GM21737 (cell line): ENCODE measurements at regions not wholly inside any gene's neighbourhood (a gene's known extent, or its start where the extent isn't known, plus 50 kb on each side); places are given as distances from the start of the nearest gene placed in this dataset.
"Not testable (repeated sequence)": the region's sequence is repeated elsewhere in the genome, so short reads cannot be mapped to it uniquely, and the experiment has no call there.

Experiments
- ATAC-seq: cut with Tn5 transposase; IDR thresholded peaks from one replicate; pipeline ENCODE4 v1.9.1; 2021; ENCODE audit warnings: mild to moderate bottlenecking, moderate library complexity; ENCODE audit not compliant: unreplicated experiment

GRCh38 chr7:142637240-142637639, 112.0 kb upstream of the PRSS1 start:
- no peak for ATAC-seq

DNA sequence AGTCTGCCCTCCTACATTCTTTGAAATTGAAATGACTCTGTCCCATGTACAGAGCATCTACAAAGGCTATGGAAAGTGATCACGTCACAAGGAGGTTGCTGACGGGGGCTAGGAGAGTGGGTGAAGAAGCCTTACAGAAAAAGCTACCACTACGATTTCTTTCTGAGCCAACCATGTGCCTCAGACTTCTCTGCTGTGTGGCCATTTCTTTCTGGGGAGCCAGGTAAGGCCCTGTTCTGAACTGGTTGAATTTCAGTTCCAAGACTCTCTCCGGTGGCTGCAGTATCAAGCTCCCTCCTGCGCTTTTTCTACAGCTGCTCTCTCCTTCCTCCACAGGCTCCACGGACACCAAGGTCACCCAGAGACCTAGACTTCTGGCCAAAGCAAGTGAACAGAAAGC, 112.5 kb upstream of the PRSS1 start:
- ATAC-seq: no peak

DNA sequence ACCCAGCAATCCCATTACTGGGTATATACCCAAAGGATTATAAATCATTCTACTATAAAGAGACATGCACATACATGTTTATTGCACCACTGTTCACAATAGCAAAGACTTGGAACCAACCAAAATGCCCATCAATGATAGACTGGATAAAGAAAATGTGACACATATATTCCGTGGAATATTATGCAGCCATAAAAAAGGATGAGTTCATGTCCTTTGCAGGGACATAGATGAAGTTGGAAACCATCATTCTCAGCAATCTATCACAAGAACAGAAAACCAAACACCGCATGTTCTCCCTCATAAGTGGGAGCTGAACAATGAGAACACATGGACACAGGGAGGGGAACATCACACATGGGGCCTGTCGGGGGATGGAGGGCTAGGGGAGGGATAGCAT, 113.2 kb upstream of the PRSS1 start:
- ATAC-seq: not testable (repeated sequence)

GRCh38 chr7:142632271-142633134, 116.8 kb upstream of the PRSS1 start:
- peak; percentile 95 for ATAC-seq

- ATAC-seq: no peak
These were observed 119.5 kb upstream of the PRSS1 start for GRCh38 chr7:142629588-142630260.

GRCh38 chr7:142628945-142629344, 120.3 kb upstream of the PRSS1 start:
- no peak for ATAC-seq

DNA sequence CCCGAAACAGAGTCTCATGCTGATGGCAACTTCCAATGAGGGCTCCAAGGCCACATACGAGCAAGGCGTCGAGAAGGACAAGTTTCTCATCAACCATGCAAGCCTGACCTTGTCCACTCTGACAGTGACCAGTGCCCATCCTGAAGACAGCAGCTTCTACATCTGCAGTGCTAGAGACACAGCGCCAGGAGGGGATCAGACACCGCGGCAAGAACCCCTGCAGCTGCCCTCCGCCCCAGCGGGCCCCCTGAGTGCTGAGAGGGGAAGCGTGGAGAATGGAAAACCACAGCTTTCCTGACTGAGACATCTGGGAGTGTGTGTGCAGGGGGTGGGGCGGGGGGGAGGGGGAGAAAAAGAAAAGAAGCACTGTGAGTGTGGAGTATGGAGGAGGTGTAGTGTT, 122.0 kb upstream of the PRSS1 start:
- ATAC-seq: not testable (repeated sequence)

DNA sequence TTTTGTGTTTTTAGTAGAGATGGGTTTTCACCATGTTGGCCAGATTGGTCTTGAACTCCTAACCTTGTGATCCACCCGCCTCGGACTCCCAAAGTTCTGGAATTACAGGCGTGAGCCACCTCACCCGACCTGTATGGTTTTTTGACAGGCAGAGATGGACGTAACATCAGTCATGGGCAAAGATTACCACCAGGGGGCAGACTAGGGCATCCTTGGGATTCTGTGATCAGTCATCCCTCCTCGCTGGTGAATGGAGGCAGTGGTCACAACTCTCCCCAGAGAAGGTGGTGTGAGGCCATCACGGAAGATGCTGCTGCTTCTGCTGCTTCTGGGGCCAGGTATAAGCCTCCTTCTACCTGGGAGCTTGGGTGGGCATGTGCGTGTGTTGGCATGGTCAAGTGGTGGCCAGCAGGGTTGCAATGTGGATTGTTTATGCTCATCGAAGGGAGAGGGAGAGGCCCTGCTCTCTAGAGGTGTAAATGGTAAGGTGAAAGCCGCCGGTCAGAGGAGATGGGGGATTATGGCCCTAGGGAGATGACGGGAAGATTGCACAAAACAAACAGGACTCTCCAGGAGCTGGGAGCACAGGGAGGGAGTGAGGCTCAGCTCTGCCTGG, 122.7 kb upstream of the PRSS1 start:
- peak; percentile 74 for ATAC-seq

DNA sequence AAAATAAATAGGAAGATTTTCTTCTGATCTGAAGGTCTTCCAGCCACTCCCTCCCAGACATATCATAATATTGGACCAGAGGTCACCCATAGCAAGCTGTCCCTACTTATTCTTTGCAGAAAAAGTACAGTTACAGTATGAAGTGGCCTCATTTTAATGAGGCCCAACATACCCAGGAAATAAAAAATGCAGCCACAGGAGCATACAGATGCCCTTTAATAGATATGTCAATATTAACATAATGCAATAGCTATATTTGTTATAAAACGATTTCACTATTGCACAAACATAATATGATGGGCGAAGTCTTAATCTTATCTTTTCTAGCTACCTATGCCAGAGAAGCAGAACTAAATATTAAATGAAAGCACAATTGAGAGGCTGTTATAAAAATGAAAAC, 124.1 kb upstream of the PRSS1 start:
- not testable (repeated sequence) for ATAC-seq

DNA sequence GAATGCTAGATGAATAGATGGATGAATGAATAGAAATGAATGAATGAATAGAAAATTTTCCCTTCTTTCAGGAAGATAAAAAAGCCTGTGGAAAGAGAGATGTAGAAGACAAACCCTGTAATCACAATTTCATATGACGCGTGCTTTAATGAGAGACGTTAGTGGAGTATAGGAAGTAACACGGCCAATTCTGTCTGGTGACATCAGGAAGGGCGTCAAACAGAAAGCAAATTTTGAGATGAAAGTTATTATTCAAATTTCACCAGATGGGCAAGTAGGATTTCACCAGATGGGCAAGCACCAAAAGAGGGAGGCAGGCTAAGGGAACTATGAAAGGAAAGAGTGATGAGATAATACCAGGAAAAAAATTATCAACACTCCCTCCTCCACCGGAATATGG, 128.9 kb upstream of the PRSS1 start:
- ATAC-seq: no peak

- ATAC-seq: no peak
These were observed 130.5 kb upstream of the PRSS1 start for GRCh38 chr7:142618655-142619351.

DNA sequence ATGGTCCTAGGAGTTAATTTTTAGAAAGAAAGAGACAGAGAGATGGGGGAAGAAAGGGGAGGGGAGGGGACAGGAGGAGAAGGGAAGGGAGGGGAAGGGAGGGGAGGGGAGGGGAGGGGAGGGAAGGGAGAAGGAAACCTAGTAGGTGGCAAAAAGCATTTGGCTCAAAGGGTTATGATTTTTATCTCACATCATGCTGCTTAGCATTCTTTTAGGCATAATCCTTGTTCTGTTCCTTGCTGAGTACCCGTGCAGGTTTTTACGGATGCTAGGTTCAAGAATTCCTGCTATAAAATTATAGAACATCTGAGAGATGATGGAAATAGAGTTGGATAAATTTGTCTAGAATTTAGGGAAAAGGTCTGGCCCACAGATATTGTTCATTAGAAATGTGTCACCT, 132.4 kb upstream of the PRSS1 start:
- no peak for ATAC-seq

DNA sequence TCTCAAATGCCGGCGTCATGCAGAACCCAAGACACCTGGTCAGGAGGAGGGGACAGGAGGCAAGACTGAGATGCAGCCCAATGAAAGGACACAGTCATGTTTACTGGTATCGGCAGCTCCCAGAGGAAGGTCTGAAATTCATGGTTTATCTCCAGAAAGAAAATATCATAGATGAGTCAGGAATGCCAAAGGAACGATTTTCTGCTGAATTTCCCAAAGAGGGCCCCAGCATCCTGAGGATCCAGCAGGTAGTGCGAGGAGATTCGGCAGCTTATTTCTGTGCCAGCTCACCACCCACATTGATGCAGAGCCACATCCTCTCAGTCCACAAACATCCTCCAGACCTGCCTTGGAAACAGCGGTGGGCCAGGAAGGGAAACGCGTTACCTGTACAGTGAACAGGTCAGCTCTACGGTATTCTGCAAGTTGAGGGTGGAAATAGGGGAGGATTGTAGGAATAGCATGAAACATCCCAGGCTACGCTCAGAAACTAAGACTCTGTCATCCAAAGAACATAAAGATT, 133.1 kb upstream of the PRSS1 start:
- ATAC-seq: no peak

- no peak for ATAC-seq
These were observed 133.8 kb upstream of the PRSS1 start for GRCh38 chr7:142615508-142615907.

DNA sequence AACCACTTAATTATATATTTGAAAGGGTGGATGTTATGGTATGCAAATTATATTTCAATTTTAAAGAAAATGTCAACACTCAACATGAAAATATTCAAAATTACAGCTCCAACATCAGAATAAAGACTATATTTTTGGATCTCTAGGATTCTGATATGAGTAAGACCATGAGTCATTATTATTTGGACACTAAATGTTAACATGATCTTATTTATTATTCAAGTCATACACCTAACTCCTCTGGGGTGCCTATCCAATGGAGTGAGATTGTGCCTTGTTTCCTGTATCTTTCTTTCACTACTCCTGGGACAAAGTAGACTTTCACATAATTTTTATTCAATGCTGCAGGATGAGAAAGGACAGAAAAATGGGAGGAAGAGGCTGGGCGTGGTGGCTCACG, 135.2 kb upstream of the PRSS1 start:
- no peak for ATAC-seq

GRCh38 chr7:142612237-142612881, 136.9 kb upstream of the PRSS1 start:
- ATAC-seq: no peak

- ATAC-seq: no peak
These were observed 137.6 kb upstream of the PRSS1 start for GRCh38 chr7:142611566-142612236.

DNA sequence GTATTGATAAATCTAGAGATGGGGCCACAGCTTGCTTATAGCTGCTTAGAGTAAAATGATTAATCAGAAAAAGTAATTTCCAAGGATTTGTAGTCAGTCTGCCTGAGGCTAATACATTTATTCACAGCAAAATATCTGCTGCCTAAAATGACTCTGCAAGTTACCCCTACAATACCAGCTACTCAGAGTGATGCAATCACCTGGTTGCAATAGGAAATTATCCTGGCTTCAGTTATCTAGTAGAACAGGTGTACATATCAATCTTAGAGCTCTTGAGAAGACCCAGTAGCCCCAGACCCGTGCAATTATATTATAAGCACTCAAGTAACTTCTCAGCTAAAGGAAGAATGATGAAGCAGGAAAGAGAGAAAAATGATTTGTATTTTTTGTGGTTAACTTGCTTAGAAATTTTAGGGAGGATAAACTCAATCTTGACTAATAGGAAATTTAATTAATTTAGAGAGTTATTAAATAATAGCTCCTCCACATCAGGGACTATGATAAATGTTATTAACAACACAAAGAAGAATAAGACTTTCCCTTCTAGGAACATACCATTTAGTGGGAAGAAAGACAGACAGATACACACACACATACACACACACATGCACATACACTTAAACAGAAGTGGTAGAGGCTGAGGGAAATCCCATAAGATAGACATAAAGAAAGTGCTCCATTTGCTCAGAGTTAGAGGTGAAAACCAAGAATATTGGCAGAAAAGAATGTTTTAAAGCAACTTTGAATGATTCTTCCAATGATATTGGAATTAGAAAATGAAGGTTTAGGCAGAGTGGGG, 140.4 kb upstream of the PRSS1 start:
- ATAC-seq: no peak

GRCh38 chr7:142607351-142607750, 141.9 kb upstream of the PRSS1 start:
- ATAC-seq: no peak
